NCI-H748 (cell line): ENCODE measurements at regions not wholly inside any gene's neighbourhood (a gene's known extent, or its start where the extent isn't known, plus 50 kb on each side); places are given as distances from the start of the nearest gene placed in this dataset.

Experiments used
- DNase-seq: peaks from one replicate; lab custom pipeline; 2025; ENCODE audit not compliant: unreplicated experiment; lab: John Stamatoyannopoulos, UW

DNA sequence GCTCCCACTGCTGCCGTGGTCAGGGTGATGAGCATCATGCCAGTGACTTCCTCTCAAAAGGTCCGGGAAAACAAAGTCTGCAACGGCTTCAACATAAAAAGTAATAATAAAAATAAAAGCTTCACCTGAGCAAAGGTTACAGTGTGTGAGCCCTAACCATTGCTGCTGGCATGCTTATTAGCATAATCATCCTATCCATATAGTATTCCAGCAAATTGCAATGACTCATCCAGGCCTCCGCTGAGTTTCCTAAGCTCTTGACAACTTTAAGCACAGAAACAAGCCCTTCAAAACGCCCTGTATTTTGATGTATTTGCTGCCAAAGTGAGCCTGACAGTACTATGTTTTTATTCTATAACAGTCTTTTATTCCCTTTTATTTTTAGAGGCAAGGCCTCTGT, 100.5 kb downstream of the AASDH start:
- no peak for DNase-seq

- DNase-seq, result no peak
These were observed 103.9 kb downstream of the AASDH start for GRCh38 chr4:56283375-56283774.

DNA sequence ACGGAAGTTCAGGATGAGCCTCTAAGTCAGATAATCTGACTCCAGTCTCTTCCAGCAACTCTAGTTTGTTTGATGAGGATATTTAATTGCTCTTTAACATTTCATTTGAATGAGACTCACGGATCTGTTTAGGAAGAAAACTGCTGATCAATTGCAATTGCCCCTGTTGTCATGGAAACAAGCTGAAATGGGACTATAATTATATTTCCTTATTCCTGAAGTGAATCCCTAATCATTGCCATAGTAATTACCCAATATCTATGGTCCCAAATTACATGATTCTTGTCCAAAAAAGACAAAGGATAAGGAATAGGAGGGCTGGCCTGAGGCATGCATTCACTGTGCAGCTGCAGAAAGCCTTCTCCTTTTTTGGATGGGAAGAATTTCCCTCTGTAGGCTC, 105.3 kb downstream of the AASDH start:
- no peak for DNase-seq

GRCh38 chr4:56276547-56276946, 110.7 kb downstream of the AASDH start:
- DNase-seq, result no peak

GRCh38 chr4:56273391-56273790, 113.9 kb downstream of the AASDH start:
- no peak for DNase-seq

- no peak for DNase-seq
These were observed 114.4 kb downstream of the AASDH start for GRCh38 chr4:56272927-56273326.

DNA sequence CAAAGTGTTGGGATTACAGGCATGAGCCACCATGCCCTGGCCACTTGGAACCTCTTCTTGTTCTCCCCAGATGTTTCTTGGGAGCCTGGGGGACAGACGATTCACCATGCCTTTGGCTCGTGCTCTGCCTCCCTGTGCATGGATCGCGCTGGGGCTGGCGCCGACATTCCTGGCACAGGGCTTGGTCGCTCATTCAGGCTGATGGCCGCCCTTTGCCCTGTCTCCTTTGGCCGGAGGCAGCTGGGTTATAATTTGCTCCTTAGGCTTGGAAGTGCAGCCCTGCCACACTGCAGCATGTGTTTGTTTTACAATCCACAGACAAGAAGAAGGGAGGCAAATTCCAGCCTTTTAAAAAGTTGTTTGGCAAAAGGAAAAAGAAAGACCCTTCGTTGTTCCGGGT, 115.3 kb downstream of the AASDH start:
- DNase-seq, result no peak

DNA sequence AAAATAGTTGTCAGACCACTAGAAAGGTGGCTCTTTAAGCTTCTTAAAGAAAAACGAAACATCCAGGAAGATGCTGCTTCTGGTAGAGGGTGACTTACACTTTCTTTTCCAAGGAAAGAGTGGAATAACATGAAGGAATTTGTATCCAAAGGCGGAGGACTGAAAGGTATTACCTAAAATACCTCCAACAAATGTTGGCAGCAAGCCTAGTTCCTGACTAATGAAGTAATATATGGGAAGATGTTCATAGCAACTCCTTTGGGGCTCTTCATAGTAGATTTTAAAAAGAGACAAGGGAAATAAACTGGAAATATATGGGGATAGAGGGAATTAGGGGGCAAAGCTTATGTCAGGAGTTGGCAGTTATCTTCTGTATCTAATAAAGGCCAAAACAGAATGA, 116.2 kb downstream of the AASDH start:
- no peak for DNase-seq

- DNase-seq, result no peak
These were observed 119.7 kb downstream of the AASDH start for GRCh38 chr4:56267558-56267957.

- no peak for DNase-seq
These were observed 122.4 kb downstream of the AASDH start for GRCh38 chr4:56264873-56265272.

DNA sequence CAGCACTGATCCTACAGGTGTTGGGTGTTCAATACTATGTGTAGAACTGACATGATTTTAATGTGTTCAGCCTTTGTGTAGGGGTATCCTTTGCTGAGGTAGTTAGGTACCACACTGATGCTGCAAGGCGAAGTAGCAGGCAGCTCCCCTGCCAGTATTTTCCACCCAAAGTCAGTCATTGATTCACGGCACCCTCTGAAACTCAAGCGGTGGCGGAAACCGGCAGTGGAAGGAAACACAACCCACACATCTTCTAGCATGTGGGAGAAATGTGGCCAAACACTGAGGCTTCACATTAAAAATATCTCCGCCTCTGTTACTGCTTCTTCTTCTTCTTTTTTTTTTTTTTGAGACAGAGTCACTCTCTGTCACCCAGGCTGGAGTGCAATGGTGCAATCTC, 126.3 kb downstream of the AASDH start:
- no peak for DNase-seq

GRCh38 chr4:56260320-56260719, 127.0 kb downstream of the AASDH start:
- DNase-seq, result no peak

GRCh38 chr4:56259655-56260054, 127.6 kb downstream of the AASDH start:
- DNase-seq, result no peak

GRCh38 chr4:56255820-56256219, 131.5 kb downstream of the AASDH start:
- no peak for DNase-seq

DNA sequence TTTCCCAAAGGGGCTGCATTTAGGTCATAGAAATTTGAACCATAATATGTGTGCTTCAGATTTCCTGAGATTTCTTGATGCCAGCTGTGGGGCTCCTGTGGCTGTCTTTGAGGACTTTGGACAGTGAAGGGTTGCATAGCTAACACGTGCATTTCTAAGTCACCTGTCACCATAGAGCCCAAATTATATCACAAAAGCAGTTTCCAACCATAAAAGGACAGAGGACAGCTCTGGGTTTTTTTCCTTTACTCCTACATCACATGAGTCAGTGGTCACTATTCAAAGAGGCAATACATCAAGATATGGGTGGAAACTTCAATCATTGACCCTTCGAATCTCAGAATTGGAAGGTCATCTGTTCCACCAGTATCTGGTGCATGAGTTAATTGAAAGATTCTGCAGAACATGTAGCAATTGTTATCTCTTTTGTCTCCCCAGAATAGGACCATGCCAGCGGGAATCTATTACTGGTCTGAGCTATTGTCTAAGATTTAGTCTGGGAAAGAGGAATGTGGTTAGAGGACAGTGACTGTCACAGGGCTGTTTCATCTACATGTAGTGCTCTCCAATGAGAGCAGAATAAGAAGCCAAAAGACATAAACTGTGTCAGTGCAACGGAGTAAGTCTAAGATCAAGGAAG, 133.5 kb downstream of the AASDH start:
- no peak for DNase-seq

DNA sequence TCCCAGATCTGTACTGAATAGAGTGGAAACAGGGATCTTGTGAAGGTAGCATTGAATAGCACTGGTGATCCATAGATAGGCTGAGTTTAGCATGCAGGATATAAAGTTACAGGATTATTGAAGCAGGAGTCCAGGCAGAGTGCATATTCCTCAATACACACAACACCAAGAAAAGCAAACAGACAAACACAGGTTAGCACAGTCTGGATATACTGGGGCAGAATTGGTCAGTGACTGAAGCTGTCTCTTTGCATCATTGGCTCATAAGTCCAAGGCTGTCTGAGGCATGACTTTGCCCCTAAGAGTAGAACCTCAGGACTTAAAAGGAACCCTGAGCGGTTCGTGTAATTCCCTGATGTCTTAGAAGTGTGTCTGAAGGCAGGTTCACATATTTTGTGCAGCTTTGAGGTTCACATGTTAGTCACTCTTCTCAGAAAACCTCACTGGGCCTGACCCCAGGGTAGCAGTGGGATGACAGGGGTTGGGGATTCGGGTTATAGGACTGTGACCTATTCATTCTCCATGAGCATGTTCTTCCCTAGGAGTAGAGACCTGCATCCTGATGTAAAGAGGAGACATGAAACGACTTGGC, 134.6 kb downstream of the AASDH start:
- no peak for DNase-seq

- no peak for DNase-seq
These were observed 135.7 kb downstream of the AASDH start for GRCh38 chr4:56251556-56251955.

- no peak for DNase-seq
These were observed 136.5 kb downstream of the AASDH start for GRCh38 chr4:56250776-56251175.

GRCh38 chr4:56247646-56248045, 139.6 kb downstream of the AASDH start:
- DNase-seq, result no peak

DNA sequence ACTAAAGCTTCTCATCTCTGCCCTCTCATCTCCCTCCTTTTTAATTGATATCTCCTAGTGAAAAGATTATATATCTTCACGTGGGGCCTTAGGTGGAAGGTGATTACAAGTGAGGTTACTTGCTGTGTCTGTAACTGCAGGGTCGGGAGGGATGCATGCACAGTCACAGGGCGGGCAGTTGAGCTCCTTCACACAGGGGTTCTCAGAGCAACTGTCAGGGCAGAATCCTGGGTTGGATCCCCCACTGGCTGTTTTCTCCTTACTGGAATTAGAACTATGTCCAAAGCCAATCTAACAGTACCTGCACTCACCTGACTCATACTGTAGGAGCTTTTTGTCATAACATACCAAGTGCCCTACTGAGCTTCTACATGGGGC, 141.1 kb downstream of the AASDH start:
- DNase-seq, result no peak

- DNase-seq, result no peak
These were observed 141.6 kb downstream of the AASDH start for GRCh38 chr4:56245547-56246232.

- no peak for DNase-seq
These were observed 142.6 kb downstream of the AASDH start for GRCh38 chr4:56244681-56245080.

DNA sequence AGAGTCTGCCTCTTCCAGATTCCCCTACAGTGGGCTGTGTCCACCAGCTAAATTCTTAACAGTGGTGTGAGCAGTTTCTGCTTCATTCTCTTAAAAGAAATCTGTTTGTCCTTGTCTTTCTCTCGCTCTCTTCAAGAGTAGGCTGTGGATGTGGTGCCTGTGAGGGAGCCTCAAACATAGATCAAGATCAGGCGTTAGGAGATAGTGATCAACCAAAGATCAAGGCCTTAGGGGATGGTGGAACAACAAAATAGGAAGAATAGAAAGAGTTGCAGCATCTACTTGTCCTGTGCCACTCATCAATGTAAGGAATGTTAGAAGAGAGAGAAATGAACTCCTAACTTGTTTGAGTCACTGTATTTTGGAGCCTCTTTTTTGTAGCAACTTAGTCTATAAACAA, 144.2 kb downstream of the AASDH start:
- DNase-seq, result no peak
